PC-3 (cell line): ENCODE measurements at regions not wholly inside any gene's neighbourhood (a gene's known extent, or its start where the extent isn't known, plus 50 kb on each side); places are given as distances from the start of the nearest gene placed in this dataset.

Source experiments
- CTCF ChIP-seq: fragments of 300-600 bp; sonication (generic); conservative IDR thresholded peaks from 2 replicates; pipeline ENCODE4 v1.5.1; 2017; ENCODE audit warnings: antibody characterized with exemption, low read depth, mild to moderate bottlenecking, low read length
- EZH2 ChIP-seq: fragments of 300-600 bp; sonication (generic); IDR thresholded peaks from one replicate; pipeline ENCODE4 v1.6.1; 2017; ENCODE audit warnings: antibody characterized with exemption, mild to moderate bottlenecking, low read length; ENCODE audit not compliant: unreplicated experiment
- EZH2phosphoT487 ChIP-seq: fragments of 300-600 bp; sonication (generic); IDR thresholded peaks from 2 replicates; pipeline ENCODE4 v1.6.1; 2018; ENCODE audit warnings: mild to moderate bottlenecking, antibody characterized with exemption, low read length, borderline replicate concordance

DNA sequence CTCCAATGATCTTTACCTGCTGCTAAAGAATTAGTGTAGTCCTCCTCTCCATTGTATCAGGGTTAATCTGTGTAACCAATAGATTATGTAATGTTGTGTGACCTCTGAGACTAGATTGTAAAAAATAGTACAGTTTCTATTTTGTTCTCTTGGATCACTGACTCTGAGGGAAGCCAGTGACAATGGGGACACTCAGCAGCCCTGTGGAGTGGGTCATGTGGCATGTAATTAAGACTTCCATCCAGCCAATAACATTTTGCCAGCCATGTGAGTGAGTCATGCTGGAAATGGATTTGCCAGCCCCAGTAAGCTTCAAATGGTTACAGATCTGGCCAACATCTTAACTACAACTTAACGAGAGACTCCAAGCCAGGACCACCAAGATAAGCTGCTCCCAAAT is 332.3 kb downstream of the PTTG2 start:
- TF ChIP-seq CTCF (no peak), EZH2 (no peak), EZH2phosphoT487 (no peak)
